ENCODE measurements at regions not wholly inside any gene's neighbourhood (a gene's known extent, or its start where the extent isn't known, plus 50 kb on each side); places are given as distances from the start of the nearest gene placed in this dataset.

DNA sequence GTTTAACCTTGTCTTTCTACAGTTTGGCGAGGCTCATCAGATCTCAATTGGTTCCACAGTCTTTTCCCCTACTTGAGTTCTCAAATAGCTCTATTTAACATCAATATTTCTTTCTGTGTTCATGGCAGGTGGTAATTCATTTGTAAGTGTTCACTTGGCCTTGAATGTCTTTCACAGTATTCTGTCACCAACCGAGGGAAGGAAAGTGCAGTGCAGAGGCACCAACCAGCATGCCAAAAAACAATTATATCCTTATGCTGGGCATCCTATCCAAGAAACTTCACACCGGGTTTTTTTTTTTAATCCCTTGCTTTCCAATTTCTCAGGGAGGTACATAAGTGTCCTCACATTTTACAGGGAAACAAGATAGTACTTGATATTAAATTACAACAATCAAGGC lies 55.0 kb upstream of the ZC3H12C start:
- DNase-seq = no peak

Measured in CD4-positive, alpha-beta T cell treated with Interleukin-4 for 1 hour (primary cell).